ENCODE measurements at regions not wholly inside any gene's neighbourhood (a gene's known extent, or its start where the extent isn't known, plus 50 kb on each side); places are given as distances from the start of the nearest gene placed in this dataset.

- Histone ChIP-seq H3K4me3 (ENCODE audit: low read depth, low read length) (no peak overlapping the region), H3K27me3 (ENCODE audit: control insufficient read depth, insufficient read depth, low read length) (no peaks in the 10 kb centered on the region), H3K36me3 (ENCODE audit: control insufficient read depth, insufficient read depth, low read length) (no peaks in the 10 kb centered on the region)
- TF ChIP-seq CTCF (IDR thresholded peaks at IDR 0.05; ENCODE audit: insufficient read depth, low read length, poor library complexity, severe bottlenecking) = no peak
- no peak for DNase-seq (ENCODE audit: low read depth)
These were observed 151.7 kb upstream of the POU3F3 start for GRCh38 chr2:104702031-104702850.

- H3K27me3 ChIP-seq (ENCODE audit: control insufficient read depth, insufficient read depth, low read length) = no peaks in the 10 kb centered on the region
- no peak for TF ChIP-seq CTCF (IDR thresholded peaks at IDR 0.05; ENCODE audit: insufficient read depth, low read length, poor library complexity, severe bottlenecking)
- H3K36me3 ChIP-seq (ENCODE audit: control insufficient read depth, insufficient read depth, low read length) = no peaks in the 10 kb centered on the region
- H3K4me3 ChIP-seq (ENCODE audit: low read depth, low read length) = no peak overlapping the region
- DNase-seq (ENCODE audit: low read depth) = no peak
These were observed 150.2 kb upstream of the POU3F3 start for GRCh38 chr2:104703669-104704068.

GRCh38 chr2:104704496-104705245 is 149.2 kb upstream of the POU3F3 start:
- H3K4me3 ChIP-seq (ENCODE audit: low read depth, low read length) = no peak overlapping the region
- no peaks in the 10 kb centered on the region for H3K36me3 ChIP-seq (ENCODE audit: control insufficient read depth, insufficient read depth, low read length)
- no peak for TF ChIP-seq CTCF (IDR thresholded peaks at IDR 0.05; ENCODE audit: insufficient read depth, low read length, poor library complexity, severe bottlenecking)
- no peak for DNase-seq (ENCODE audit: low read depth)
- H3K27me3 ChIP-seq (ENCODE audit: control insufficient read depth, insufficient read depth, low read length) = no peaks in the 10 kb centered on the region

GRCh38 chr2:104707056-104707455 is 146.9 kb upstream of the POU3F3 start:
- no peak for TF ChIP-seq CTCF (IDR thresholded peaks at IDR 0.05; ENCODE audit: insufficient read depth, low read length, poor library complexity, severe bottlenecking)
- no peak for DNase-seq (ENCODE audit: low read depth)
- no peak overlapping the region for H3K4me3 ChIP-seq (ENCODE audit: low read depth, low read length)
- no peaks in the 10 kb centered on the region for H3K27me3 ChIP-seq (ENCODE audit: control insufficient read depth, insufficient read depth, low read length)
- H3K36me3 ChIP-seq (ENCODE audit: control insufficient read depth, insufficient read depth, low read length) = no peaks in the 10 kb centered on the region

- Histone ChIP-seq H3K27me3 (ENCODE audit: control insufficient read depth, insufficient read depth, low read length) (no peaks in the 10 kb centered on the region), H3K4me3 (ENCODE audit: low read depth, low read length) (no peak overlapping the region), H3K36me3 (ENCODE audit: control insufficient read depth, insufficient read depth, low read length) (no peaks in the 10 kb centered on the region)
- no peak for TF ChIP-seq CTCF (IDR thresholded peaks at IDR 0.05; ENCODE audit: insufficient read depth, low read length, poor library complexity, severe bottlenecking)
- DNase-seq (ENCODE audit: low read depth) = no peak
These were observed 144.9 kb upstream of the POU3F3 start for GRCh38 chr2:104708967-104709366.
